Thyroid gland (tissue), 4 donors: ENCODE measurements at regions not wholly inside any gene's neighbourhood (a gene's known extent, or its start where the extent isn't known, plus 50 kb on each side); places are given as distances from the start of the nearest gene placed in this dataset.

Experiments used
- POLR2A ChIP-seq, 2 donors: fragments of 450-650 bp; IDR thresholded peaks; one replicate each; pipeline ENCODE4 v1.6.1; 2017; ENCODE audit warnings: antibody characterized with exemption in 2 of 2, mild to moderate bottlenecking in 2 of 2, moderate library complexity in 1 of 2
- TF ChIP-seq, protein P1 (sequence below), 6 experiments: fragments of 200-600 bp in 3 of 6; fragments of 450-650 bp in 3 of 6; sonication (generic) in 3 of 6; IDR thresholded peaks; one replicate each; pipeline ENCODE4 v1.5.1; 2016 to 2019; ENCODE audit warnings: antibody characterized with exemption in 6 of 6, mild to moderate bottlenecking in 2 of 6, inconsistent platforms in 1 of 6, moderate library complexity in 1 of 6

GRCh38 chr9:109682227-109682626 lies 97.8 kb upstream of the PALM2AKAP2 start:
- no peak for TF ChIP-seq POLR2A (IDR thresholded peaks at IDR 0.05)
- TF ChIP-seq, protein P1, sequence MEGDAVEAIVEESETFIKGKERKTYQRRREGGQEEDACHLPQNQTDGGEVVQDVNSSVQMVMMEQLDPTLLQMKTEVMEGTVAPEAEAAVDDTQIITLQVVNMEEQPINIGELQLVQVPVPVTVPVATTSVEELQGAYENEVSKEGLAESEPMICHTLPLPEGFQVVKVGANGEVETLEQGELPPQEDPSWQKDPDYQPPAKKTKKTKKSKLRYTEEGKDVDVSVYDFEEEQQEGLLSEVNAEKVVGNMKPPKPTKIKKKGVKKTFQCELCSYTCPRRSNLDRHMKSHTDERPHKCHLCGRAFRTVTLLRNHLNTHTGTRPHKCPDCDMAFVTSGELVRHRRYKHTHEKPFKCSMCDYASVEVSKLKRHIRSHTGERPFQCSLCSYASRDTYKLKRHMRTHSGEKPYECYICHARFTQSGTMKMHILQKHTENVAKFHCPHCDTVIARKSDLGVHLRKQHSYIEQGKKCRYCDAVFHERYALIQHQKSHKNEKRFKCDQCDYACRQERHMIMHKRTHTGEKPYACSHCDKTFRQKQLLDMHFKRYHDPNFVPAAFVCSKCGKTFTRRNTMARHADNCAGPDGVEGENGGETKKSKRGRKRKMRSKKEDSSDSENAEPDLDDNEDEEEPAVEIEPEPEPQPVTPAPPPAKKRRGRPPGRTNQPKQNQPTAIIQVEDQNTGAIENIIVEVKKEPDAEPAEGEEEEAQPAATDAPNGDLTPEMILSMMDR (IDR thresholded peaks at IDR 0.05): no peak
